ENCODE measurements at regions not wholly inside any gene's neighbourhood (a gene's known extent, or its start where the extent isn't known, plus 50 kb on each side); places are given as distances from the start of the nearest gene placed in this dataset.

DNA sequence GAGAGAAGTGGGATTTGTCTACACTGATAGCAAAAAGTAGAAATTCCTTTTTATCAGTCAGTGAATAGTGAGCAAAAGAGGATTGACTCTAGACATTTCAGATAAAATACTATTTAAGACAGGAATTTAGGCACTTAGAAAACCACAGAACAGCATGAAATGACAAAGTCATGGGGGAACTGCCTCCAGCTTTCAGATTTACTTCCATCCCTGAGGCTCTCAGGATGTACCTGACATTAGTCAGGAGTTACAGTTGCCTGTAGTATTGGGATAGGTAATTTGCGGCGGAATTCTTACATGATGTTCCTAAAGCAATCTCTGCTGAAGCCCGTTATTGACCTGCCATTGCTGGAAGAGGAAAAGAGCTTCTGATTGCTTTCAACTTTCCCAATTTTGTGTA, 337.1 kb upstream of the MAP2 start:
- H3K27me3 Mint-ChIP-seq (ENCODE audit: low read depth), result no peaks in the 10 kb centered on the region
- no peak overlapping the region for H2BK20ac ChIP-seq (ENCODE audit: low read depth, low read length, poor library complexity, severe bottlenecking)

More for the DNA sequence above, 337.1 kb upstream of the MAP2 start:
- no CpG with 5 or more reads among the region's 3 CpGs for WGBS (ENCODE audit: extremely low coverage, insufficient read length, low lambda C conversion rate)
- Histone ChIP-seq H2BK15ac (ENCODE audit: low read depth, low read length) (no peak overlapping the region), H3K4me1 (ENCODE audit: insufficient read depth, low read length) (no peaks in the 10 kb centered on the region), H2AK5ac (ENCODE audit: insufficient read length, low read length) (no peak overlapping the region), H3K23me2 (ENCODE audit: insufficient read length, low read depth, low read length, poor library complexity, severe bottlenecking) (no peaks in the 10 kb centered on the region), H2BK12ac (ENCODE audit: insufficient read length, low read depth, low read length) (no peak overlapping the region), H3K9ac (ENCODE audit: extremely low read depth, insufficient read length, low read length) (no peak overlapping the region), H2BK5ac (ENCODE audit: insufficient read length, low read length) (no peak overlapping the region), H3K14ac (ENCODE audit: insufficient read depth, low read length) (no peak overlapping the region), H3K27ac (ENCODE audit: insufficient read length, low read depth, low read length) (no peak overlapping the region), H3K18ac (ENCODE audit: insufficient read length, low read depth, low read length) (no peak overlapping the region), H3K79me1 (ENCODE audit: insufficient read depth, low read depth, low read length, poor library complexity, severe bottlenecking) (no peaks in the 10 kb centered on the region), H3K79me2 (ENCODE audit: insufficient read depth, low read length) (no peaks in the 10 kb centered on the region), H4K20me1 (ENCODE audit: control insufficient read depth, insufficient read depth, insufficient read length) (no peaks in the 10 kb centered on the region), H3K4ac (ENCODE audit: low read depth, low read length) (no peak overlapping the region), H4K91ac (ENCODE audit: insufficient read length, low read depth, low read length) (no peak overlapping the region), H2AFZ (ENCODE audit: low read length) (no peak overlapping the region), H4K5ac (ENCODE audit: insufficient read length, low read depth, low read length) (no peak overlapping the region), H3T11ph (ENCODE audit: low read length) (no peak overlapping the region), H3K4me2 (ENCODE audit: insufficient read depth, insufficient read length, low read length) (no peak overlapping the region), H3K23ac (ENCODE audit: insufficient read length, low read depth, low read length) (no peak overlapping the region), H3K56ac (ENCODE audit: insufficient read length, low read depth, low read length) (no peak overlapping the region), H3K27me3 (ENCODE audit: insufficient read depth, low read length) (no peaks in the 10 kb centered on the region), H4K8ac (replicated peaks; ENCODE audit: insufficient read length, low read depth, low read length) (no peak overlapping the region), H2BK120ac (ENCODE audit: low read depth, low read length, poor library complexity, severe bottlenecking) (no peak overlapping the region), H3K9me3 (ENCODE audit: control insufficient read depth, low read depth, low read length) (no peaks in the 10 kb centered on the region)
- Mint-ChIP-seq H3K27ac (no peak overlapping the region), H3K9me3 (no peaks in the 10 kb centered on the region), H3K4me3 (no peak overlapping the region), H3K36me3 (ENCODE audit: insufficient read depth in 1 of 3, low read depth in 3 of 3) (peaks cover 0 to 1% (median 0%) of the 10 kb centered on the region in 3 experiments; a peak in 2 of 7 replicates), H3K4me1 (peaks cover 15 to 17% of the 10 kb centered on the region in 2 experiments)
- DNase-seq, result no peak
- TF ChIP-seq, protein P1, sequence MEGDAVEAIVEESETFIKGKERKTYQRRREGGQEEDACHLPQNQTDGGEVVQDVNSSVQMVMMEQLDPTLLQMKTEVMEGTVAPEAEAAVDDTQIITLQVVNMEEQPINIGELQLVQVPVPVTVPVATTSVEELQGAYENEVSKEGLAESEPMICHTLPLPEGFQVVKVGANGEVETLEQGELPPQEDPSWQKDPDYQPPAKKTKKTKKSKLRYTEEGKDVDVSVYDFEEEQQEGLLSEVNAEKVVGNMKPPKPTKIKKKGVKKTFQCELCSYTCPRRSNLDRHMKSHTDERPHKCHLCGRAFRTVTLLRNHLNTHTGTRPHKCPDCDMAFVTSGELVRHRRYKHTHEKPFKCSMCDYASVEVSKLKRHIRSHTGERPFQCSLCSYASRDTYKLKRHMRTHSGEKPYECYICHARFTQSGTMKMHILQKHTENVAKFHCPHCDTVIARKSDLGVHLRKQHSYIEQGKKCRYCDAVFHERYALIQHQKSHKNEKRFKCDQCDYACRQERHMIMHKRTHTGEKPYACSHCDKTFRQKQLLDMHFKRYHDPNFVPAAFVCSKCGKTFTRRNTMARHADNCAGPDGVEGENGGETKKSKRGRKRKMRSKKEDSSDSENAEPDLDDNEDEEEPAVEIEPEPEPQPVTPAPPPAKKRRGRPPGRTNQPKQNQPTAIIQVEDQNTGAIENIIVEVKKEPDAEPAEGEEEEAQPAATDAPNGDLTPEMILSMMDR (conservative IDR thresholded peaks at IDR 0.05), result no peak

Data from H9 (cell line).